GM18507 (cell line): ENCODE measurements at regions not wholly inside any gene's neighbourhood (a gene's known extent, or its start where the extent isn't known, plus 50 kb on each side); places are given as distances from the start of the nearest gene placed in this dataset.
"Not testable (repeated sequence)": the region's sequence is repeated elsewhere in the genome, so short reads cannot be mapped to it uniquely, and the experiment has no call there.

Experiments
- DNase-seq: peaks from one replicate; pipeline ENCODE4 v3.0.0; 2011; ENCODE audit warnings: low read depth; ENCODE audit not compliant: insufficient read length; ENCODE audit errors: extremely low spot score
- FAIRE-seq: peaks from 2 replicates; lab custom pipeline; 2011; peaks lifted over from hg19 to GRCh38; lab: Jason Lieb, UNC

DNA sequence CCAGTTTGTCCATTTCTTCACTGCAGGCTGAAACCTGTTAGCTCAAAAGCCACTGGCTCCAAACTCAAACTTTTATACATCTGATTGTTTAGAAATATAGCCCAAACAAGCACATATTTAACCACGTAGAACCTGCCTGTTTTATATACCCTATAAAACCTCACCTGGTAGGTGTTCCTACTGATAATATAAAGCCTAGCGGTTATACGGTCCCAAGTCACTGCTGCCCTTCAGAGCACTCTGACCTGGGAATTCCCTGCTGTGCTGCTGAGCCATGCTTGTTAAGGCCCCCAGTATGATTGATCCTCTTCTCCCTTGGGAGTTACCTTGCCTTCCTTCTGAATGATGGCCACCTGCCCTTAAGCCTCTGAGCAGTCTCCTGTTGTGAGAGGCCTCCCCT, 432.8 kb upstream of the LCORL start:
- FAIRE-seq, result no peak
- no peak for DNase-seq

DNA sequence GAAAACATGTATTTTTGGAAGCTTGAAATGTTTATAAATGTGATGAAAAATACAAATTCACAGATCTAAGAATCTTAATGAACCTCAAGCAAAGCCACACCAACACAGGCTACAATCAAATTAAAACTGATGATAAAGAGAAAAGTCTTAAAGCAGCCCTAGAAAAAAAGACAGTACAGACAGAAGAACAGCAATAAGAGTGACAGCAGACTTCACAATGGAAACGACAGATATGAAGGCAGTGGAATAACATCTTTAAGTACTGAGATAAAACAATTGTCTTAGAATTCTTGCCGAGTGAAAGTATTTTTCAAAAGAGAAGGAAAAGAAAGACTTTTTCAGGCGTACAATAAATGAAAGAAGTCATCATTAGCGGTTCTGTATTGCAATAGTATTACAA, 423.6 kb upstream of the LCORL start:
- FAIRE-seq (no peak), DNase-seq (no peak)

DNA sequence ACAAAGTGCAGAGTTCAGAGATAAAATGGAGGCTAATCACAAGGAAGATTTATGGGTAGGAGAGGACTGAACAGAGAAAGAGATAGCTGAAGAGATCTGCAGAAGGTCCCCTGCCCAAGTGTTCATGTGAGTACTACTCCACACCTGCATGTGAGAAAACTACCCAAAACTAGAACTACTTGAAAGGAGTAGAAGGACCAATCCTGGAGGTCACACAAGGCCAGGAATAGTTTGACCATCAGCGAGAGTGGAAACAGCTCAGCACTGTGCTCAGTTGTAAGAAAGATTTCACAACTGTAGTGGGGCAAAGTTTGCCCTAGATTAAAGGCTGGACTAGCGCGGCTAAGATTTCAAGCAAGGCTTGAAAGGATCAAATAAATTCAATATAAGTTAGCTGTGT, 422.7 kb upstream of the LCORL start:
- DNase-seq (no peak), FAIRE-seq (no peak)

DNA sequence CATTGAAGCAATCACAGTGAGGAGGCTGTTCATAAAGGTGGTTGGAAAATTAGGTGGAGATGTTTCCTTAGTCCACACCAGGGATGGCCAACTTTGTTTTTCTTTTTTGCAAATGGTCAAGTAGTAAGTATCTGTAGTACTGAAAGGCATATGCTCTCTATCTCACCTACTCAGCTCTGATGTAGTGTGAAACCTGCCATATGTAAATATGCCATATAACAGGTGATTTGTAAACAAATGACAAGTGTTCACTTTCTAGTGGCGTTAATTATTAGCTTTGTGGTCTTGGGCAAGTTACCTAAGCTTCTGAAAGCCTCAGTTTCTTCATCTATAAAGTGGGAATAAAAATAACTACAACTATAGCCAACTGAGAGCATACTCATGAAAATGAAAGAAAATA, 421.4 kb upstream of the LCORL start:
- FAIRE-seq (no peak), DNase-seq (no peak)

DNA sequence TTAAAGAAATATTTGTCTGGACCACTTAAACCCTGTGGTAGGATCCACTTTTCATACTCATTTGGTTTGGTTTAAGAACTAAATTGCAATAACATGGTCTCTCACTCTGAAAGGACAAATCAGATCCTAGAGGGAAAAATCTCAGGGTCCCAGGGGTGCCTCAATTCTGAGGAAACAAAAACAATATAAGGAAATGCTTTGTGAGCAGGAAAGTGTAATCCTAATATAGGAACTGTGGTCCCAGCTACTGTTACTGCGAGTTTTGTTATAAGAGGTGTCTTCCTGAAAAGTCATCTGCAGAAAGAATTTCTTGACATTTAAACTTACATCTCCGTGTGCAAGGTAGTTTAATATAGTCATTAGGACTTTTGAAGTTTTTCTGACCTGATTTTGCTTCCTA, 420.1 kb upstream of the LCORL start:
- FAIRE-seq, result no peak
- no peak for DNase-seq

DNA sequence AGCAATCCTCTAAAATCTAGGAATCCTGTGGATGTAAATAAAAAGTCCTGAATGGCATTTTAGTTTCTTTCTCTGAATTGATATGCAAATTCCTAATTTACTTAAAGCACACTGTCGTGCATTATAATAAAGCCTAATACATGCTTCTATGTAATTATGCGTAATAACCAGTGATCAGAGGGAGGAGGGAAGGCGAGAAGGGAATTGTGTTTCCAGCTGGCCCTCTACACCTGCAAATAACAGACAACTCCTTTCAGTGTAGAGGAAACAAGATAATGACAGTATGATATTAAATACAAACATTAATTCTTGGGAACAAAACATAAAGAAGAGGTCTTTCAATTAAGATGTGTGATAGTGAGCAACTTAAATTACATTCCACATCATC, 419.6 kb upstream of the LCORL start:
- FAIRE-seq, result no peak
- DNase-seq, result no peak

DNA sequence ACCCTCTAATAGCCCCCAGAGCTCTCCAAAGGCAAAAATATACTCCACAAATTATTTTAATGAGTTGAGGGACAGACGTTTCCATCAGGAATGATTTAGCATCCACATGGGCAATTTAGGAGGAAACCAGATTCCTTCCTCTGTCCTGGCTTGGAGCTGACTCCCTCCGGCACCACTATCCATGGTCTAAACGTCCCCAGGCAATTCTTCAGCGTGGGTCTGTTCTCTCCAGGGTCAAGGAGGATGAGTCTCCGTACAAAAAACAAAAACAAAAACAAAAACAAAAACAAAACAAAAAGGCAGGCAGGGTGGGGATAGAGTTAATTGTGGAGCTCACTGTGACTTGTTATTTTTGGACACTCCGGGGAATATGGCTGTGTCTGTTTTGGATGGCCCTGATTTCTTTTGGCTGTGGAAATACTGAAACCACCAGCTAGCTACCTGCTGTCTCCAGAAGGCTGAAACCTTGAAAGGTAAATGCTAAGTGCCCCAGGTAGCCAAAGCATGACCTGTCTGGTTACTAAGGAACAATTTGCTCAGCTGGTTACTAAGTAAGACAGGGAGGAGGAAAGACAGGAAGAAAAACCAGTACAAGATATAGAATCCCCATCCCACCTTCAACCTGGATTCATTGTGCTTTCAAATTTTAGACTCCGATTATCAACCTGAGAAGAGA, 419.1 kb upstream of the LCORL start:
- FAIRE-seq (no peak), DNase-seq (no peak)

DNA sequence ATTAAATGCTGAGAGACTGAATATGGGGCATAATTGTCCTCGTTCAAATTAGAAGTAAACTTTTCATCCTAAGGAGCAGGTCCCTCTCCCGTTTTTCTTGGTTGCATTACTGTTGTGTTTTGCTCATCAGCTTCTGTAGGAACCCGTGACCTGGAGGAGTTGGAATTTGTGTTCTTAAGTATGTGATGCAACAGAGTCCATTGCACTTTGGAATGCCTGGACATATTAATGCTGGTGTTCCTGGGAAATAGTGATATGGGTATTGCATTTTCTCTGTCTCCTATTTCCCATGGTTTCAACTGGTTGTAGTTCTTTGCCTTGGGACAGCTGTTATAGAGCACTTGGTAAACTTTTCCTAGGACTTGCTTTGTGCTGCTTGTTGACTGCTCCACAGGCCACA, 417.8 kb upstream of the LCORL start:
- no peak for FAIRE-seq
- DNase-seq, result no peak

DNA sequence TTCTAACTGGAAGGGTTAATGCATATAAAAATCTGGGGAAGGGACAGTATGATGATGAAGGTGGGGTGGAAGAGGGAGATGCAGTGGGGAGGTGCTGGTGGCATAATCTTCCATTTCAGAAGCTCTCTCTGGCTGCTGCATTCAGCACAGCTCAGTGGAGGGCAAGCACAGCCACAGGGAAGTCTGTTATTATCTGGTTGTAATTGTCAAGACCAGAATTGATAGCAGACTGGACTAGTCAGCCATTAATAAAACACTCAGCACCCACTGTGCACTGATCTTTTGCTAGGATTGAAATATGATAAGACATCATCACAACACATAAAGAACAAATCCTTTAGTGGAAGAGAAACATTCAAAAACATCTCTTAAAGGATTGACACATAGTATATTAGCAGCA, 414.2 kb upstream of the LCORL start:
- no peak for FAIRE-seq
- DNase-seq, result no peak

DNA sequence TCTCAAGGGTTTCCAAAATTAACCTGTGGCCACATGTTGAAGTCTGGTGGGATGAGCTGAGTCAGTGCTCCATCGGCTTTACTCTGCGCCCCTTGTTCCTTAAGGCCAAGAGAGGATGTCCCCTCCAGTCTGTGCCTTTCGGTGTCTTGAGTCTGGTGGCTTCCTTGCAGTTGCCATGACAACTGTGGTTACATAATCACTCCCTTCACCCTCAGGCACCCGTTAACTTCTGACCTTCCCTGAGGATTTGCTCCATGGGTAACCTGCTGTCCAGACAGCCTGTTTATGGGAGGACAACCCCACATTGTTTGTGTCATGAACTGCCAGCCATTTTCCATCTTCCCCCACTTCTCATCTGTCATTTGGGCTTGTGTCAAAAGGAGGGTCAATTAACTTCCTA, 401.1 kb upstream of the LCORL start:
- FAIRE-seq (no peak), DNase-seq (no peak)

DNA sequence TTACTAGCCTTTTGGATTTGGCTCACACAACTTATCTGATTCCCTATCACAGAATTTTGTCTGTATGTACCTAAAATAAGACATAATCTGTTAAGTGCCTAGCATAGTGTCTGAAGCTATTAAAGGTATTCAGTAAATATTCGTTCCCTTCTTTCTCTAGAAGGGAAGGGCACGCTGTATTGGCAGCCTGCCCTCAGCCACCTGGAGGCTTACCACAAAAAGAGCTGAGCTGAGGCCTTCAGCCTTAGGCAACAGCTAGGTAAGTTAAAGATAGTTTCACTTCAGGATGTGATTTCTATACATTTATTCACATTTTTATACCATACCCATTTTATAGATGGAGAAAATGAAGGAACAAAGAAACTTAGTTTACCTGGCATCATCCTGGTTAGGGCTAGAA, 400.0 kb upstream of the LCORL start:
- FAIRE-seq (no peak), DNase-seq (no peak)

DNA sequence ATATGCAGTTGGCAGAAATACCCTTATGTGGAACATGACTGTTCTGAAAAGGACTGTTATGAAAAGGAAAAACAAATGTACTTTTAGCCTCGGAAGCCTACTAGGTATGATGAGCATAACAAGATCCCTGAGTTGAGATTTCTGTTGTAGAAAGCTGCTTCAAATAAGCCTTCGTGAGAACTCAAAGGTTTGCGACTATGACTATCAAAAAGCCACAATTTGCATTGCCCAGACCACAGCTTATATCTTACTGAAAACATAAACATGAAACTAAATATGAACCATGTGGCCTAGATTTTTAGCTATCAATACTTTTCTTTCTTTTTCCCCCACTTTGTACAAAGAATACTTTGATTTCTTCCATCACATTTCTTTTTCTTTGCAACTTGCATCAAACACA, 398.2 kb upstream of the LCORL start:
- no peak for FAIRE-seq
- DNase-seq, result no peak

DNA sequence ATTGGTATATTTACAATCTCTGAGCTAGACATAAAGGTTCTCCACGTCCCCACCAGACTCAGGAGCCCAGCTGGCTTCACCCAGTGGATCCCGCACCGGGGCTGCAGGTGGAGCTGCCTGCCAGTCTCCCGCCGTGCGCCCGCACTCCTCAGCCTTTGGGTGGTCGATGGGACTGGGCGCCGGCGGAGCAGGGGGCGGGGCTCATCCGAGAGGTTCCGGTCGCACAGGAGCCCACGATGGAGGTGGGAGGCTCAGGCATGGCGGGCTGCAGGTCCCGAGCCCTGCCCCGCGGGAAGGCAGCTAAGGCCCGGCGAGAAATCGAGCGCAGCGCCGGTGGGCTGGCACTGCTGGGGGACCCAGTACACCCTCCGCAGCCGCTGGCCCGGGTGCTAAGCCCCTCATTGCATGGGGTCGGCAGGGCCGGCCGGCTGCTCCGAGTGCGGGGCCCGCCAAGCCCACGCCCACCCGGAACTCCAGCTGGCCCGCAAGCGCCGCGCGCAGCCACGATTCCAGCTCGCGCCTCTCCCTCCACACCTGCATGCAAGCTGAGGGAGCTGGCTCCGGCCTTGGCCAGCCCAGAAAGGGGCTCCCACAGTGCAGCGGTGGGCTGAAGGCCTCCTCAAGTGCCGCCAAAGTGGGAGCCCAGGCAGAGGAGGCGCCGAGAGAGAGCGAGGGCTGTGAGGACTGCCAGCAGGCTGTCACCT, 396.8 kb upstream of the LCORL start:
- FAIRE-seq, DNase-seq: not testable (repeated sequence)

DNA sequence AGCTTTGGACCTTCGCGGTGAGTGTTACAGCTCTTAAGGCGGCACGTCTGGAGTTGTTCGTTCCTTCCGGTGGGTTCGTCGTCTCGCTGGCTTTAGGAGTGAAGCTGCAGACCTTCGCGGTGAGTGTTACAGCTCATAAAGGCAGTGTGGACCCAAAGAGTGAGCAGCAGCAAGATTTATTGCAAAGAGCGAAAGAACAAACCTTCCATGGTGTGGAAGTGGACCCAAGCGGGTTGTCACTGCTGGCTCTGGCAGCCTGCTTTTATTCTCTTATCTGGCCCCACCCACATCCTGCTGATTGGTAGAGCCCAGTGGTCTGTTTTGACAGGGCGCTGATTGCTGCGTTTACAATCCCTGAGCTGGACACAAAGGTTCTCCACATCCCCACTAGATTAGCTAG, 396.1 kb upstream of the LCORL start:
- DNase-seq, FAIRE-seq: not testable (repeated sequence)

DNA sequence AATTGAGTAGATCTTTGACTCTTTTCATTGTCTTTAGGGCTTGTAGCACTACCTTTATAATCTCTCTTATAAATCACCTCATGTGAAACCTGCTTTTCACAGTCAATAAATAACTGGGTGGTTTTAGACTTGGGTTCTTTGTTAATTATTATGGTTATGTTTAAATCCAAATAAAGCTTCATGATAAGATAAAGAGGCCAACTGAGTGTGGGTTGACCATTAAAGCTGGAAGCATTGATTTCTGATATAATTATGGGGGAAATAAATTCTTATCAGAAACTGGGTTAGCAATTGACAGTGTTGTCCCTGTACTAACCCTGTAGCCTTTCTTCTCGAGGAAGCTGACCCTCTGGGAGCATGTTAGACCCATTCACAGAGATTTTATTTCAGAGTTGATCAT, 384.7 kb upstream of the LCORL start:
- DNase-seq (no peak), FAIRE-seq (no peak)

DNA sequence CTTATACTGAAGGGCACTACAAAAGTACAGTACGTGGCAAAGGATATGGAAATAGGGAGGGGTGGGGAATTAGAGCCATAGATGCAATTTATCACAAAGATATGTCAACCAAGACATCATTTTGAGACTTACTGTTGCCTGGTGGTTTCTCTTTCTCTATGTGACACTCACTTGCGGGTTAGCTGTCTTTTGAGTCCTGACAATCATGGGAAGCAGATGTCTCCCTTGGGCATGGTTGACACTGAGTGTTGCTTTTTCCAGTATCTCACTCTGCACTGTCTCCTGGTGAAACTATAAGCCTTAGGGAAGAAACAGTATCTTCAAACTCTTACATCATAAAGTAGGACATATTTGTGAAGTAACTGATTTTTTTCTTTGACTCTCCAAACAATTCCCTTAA, 383.5 kb upstream of the LCORL start:
- DNase-seq (no peak), FAIRE-seq (no peak)

DNA sequence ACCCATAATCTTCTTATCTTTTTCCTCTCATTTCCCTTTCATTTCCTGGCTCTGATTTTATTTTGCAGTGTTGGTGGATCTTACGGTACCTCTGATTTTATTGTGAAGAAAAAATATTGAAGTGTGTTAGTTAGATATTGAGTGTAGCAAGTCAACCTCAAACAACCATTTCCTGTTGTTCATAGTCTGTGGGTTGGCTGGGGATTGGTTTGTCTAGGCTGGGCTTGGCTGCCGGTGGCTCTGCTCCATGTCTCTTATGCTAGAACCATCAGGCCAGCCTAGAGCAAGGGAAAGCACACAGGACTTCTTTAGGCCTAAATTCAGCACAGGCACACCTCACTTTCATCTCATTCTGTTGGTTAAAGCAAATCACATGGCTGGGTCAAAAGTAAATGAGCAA, 383.1 kb upstream of the LCORL start:
- DNase-seq (no peak), FAIRE-seq (no peak)

DNA sequence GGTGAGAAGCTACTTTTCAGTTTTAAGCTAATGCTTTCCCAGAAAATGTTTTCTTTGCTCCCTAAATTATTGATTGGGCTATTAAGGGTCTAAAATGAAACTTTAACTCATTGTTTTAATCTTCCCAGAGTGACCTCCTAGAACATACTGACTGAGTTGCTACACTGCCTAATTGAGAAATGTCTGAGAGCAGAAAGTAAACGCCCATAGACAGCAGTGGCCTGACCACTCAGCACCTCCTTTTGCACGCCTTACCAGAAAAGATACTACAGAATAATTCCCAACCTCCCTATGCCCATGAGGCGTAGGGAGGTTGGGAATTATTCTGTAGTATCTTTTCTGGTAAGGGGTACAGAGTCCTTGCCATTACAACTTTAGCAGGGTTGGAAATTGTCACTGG, 381.8 kb upstream of the LCORL start:
- DNase-seq (no peak), FAIRE-seq (no peak)

DNA sequence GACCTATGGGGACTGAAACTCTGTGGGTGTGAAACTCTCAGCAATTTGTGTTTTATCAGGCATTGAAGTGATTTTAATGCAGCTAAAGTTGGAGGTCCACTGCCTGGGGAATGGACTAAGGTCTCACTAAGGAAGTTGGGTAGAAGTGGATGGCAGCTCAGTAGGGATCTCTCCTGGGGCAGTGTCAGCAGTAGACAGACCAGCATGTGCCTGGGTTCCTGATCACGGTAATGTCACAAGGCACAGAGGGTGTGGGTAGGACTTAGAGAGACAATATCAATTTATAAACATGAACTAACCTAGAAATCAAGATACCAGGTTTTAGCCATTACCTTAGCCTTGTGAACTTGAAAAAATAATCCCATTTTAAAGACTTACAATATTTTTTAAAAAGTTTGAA, 380.3 kb upstream of the LCORL start:
- FAIRE-seq (no peak), DNase-seq (no peak)

DNA sequence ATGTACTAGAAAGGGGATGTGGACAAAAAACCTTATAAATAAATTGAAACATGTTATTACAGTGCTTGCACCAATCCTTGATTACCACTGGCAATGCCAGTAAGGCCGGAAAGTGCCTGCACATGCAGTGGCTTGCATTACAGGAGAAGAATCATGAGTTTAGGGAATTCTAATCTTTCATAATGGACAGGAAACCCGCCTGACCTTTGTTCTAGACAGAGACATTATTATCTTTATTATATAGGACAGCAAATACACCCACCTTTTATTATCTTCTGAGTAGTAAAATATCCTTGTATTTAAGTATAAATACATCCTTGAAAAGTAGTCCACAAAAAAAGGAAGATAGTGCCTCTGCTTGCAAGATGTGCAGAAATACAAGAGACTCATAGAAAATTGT, 379.9 kb upstream of the LCORL start:
- no peak for DNase-seq
- no peak for FAIRE-seq

DNA sequence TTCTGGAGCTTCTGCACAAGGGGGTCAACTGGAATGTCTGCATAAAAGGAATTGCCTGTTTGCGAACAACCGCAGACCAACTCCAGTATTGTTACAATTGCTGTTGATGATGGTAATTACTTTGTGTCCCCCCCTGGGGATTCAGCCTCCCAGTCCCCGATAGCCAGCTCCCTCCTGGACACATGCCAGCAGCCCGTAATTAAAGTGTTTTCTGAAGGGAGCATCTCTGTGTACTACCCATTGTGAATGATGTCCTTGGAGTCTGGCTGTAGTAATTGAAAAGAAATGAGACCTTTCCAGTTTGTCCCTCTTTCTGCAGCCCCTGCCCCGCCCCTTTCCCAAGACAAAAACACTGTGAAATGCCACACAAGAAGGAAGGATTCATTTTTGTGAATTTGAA, 377.1 kb upstream of the LCORL start:
- DNase-seq (no peak), FAIRE-seq (no peak)
